NOMO-1 treated with DMSO at 0.1 percent for 48 hours (cell line): ENCODE measurements at regions not wholly inside any gene's neighbourhood (a gene's known extent, or its start where the extent isn't known, plus 50 kb on each side); places are given as distances from the start of the nearest gene placed in this dataset.
"Not testable (repeated sequence)": the region's sequence is repeated elsewhere in the genome, so short reads cannot be mapped to it uniquely, and the experiment has no call there.

ENCODE experiments used
- DNase-seq: peaks from one replicate; lab custom pipeline; 2025; ENCODE audit not compliant: unreplicated experiment; lab: John Stamatoyannopoulos, UW

DNA sequence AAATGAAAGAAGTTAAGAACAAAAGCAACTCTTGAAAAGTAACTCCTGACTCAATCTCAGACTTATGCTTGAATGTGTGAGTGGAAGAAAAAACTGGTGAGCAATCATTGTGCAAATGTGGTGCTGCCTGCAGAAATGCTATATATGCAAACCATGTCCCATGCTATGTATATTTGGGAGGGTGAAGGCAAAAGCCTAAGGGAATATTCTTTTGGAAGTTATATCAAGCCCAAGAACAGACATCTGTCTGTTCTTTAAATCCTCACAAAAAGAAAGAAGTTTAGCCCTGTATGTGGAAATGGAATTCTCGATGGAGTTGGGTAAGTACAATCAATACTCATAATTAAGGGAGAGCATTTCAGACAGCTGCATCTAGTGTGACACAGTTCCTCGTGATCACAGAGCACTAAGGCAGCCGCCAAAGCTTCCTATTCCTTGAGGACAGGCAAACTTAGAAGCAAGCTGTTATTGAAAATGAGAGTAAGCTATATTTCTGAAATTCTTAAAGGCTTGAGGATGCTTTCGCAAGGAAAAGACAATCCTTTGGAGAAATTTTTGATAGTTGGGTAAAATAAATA is 406.5 kb upstream of the CHORDC1 start:
- DNase-seq = no peak

DNA sequence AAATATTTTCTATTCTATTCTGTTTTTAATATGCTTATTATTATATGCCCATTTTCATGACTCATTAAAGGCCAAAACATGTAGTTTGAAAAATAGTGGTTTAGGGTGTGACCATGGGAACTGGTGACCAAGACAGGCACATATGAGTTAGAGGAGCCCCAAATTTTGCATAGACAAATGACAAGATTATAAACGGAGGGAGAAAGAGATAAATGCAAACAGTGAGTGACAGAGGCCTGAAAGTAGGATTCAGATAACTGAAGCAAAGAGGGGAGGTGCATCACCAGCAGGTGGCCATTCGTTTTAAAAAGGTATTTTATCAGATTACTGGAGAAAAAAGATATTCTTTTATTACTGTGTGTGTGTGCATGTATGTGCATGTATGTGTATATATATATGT is 391.5 kb upstream of the CHORDC1 start:
- DNase-seq = no peak

DNA sequence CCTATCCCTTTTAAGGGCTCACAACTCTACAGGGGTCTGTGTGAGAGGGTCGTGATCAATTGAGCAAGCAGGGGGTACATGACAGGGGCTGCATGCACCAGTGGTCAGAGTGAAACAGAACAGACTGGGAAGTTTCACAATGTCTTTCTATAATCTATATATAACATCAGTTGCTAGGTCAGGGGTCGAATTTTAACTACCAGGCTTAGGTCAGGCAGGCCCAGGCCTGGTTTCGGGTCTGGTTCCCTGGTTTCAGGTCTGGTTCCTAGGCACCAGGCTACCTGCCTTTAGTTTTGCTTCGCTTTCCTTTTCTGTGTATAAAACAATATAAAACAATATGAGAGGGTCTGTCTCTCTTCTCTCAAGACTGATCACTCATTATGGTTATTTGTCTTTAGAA is 390.2 kb upstream of the CHORDC1 start:
- DNase-seq = not testable (repeated sequence)

GRCh38 chr11:90606721-90607120 is 383.9 kb upstream of the CHORDC1 start:
- DNase-seq = no peak

DNA sequence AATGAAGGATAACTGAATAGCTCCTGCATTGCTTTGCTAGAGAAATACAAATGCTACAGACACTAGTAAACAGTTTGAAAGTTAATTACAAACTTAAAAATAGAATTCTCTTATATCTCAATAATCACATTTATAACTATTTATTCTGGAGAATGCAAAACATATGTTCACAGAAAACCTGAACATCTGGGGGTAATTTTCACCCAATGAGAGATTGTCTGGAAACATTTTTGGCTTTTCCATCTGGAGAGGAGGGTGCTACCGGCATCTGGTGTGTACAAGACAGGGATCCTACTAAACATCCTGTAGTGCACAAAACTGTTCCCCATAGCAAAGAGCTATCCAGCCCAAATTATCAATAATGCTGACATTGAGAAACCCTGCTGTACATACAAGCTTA is 378.4 kb upstream of the CHORDC1 start:
- DNase-seq = no peak

GRCh38 chr11:90594658-90595057 is 371.8 kb upstream of the CHORDC1 start:
- no peak for DNase-seq

DNA sequence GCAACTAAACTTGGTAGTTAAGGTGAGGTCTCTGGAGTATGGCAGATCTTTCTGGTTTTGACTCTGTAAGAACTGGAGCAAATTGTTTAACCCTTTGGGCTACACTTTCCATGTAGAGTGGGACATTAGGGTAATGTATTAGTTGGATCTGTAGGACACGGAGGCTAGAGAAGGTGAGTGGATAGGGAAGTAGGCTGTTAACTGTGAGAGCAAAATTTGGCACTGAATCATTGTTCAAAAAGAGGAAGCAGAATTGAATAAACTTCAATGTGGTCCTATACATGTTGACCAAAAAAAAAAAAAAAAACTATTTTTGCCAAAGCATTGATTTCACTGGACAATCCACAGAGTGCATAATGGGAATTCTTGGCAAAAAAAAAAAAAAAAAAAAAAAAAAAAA is 370.2 kb upstream of the CHORDC1 start:
- peak; percentile 1 for DNase-seq

DNA sequence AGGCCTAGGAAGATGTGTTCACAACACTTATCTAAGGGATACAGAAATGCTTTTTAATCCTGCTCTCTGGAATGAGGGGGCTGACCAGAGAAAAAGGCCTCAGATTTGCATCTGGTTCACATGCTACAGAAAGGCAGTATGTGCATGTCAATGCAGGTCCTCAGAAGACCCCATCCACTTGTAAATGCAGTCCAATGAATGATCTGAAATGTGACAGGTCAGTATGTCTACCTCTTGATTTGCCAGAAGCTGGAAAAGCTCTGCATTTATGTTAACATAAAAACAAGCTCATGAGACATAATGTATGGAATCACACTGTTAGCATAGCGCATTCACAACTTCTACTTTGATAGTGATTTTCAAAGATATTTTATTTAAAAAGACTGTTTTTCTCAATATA is 367.4 kb upstream of the CHORDC1 start:
- no peak for DNase-seq

DNA sequence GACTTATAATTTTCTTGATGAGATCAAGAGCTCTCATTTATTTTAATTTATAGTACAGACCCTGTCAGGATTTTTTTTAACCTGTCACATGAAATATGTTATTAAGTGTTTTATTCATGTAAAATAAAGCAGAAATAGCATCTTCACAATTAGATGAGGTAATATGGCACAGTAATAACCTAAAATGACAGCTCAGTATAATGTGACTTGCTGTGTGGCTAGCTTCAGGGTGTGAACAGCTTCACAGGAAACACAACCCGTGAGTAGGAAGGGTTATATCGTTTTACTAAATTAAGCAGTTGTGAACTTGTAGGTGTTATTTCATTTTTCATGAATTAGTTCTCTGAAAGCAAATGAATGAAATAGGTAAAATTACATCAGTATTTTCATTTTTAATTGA is 366.9 kb upstream of the CHORDC1 start:
- no peak for DNase-seq

GRCh38 chr11:90587896-90588295 is 365.0 kb upstream of the CHORDC1 start:
- no peak for DNase-seq

GRCh38 chr11:90585491-90585890 is 362.6 kb upstream of the CHORDC1 start:
- no peak for DNase-seq

DNA sequence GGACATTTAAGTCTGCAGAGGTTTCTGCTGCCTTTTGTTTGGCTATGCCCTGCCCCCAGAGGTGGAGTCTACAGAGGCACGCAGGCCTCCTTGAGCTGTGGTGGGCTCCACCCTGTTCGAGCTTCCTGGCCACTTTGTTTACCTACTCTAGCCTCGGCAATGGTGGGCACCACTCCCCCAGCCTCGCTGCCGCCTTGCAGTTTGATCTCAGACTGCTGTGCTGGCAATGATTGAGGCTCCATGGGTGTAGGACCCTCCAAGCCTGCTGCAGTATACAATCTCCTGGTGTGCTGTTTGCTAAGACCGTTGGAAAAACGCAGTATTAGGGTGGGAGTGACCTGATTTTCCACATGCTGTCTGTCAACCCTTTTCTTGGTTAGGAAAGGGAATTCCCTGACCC is 360.1 kb upstream of the CHORDC1 start:
- DNase-seq = not testable (repeated sequence)

DNA sequence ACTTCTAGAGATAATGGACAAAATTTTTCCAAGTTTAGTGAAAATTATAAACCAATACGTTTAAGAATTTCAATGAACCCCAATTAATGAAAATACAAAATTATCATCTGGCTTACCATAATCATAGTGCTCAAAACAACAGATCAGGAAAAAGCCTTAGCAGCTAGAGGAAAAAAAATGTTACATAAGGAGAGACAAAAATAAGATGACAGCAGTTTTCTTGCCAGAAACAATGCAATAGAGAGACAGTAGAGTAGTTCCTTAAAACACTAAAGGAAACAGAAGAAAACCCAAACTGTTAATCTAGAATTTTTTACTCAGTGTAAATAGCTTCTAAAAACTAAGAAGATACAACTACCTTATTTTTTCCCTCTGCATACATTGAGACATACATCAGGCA is 341.7 kb upstream of the CHORDC1 start:
- no peak for DNase-seq

DNA sequence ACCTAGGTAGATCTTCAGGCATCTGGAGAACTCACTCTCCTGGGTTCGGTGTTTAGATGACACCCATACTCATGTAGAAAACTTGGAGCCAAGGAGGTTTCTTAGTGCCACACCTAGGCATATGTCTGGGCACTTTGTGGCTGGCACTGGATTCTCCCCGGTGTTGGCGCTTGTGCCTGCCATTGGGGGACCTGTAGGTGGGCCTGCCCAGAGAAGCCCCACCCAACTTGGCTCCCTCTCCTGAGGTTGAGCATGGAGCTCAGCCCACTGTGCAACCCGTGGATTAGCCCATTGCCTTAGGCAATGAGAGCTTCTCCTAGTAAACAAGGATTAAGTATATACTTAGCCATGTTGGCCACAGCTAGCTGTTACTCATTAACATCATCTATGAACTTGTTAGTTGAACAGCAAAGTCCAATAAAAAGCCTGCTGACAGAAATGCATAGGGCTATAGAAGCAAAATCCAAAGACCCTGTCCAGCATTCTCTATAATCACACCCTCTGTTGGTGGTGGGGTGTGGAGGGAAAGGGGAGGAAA is 335.5 kb upstream of the CHORDC1 start:
- DNase-seq = no peak

DNA sequence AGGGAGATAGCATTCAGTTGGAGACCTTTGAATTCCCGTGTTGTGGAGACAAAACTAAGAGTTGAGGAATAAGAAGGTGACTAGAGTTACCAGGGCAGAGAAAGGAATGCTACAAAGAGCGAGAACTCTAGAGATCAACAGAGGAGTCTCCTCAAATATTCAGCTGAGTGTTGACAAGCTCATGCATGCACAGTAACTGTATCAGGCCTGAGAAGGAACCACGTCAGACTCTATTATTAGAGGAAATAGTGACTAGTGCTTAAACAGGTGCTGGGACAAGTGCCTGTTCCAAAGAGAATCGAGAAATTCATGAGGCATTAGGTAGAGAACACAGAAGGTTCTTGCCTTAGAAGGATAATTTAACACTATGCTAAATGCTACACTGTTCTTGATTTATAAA is 333.8 kb upstream of the CHORDC1 start:
- no peak for DNase-seq

DNA sequence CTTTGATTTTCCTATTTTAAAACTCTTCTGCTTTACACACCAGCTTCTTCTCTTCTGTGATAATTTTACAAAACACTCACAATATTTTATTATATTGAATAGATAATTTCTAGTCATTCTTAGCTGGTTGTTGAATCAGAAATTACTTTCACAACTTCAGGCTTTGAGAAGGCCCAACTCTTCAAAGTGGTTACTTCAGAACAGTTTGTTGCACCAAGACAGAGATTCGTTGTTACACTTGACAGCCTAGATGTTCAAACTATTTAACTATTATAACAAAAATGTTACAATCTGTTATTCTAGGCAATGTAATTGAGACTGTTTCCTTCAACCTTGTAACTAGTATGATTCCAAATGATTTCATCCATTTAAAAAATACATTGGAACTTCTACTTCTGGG is 333.2 kb upstream of the CHORDC1 start:
- DNase-seq = no peak

GRCh38 chr11:90555477-90555876 is 332.6 kb upstream of the CHORDC1 start:
- no peak for DNase-seq

DNA sequence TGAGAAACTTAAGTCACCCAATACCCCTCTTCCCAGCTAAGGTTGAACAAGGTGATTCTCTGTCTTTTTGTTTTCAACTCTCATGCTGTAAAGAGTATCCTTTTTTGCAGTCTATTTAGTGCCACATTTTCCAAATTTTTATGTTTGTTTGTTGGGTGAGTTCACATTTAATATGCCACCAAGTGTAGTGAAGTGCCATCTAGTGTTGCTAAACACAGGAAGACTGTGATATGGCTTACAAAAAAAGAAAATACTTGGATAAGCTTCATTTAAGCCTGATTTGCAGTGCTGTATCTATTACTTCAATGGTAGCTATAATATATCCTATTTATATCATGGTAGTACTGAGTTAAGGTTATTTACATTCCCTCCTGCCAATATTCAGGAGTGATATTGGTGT is 319.2 kb upstream of the CHORDC1 start:
- no peak for DNase-seq

- no peak for DNase-seq
Measured at GRCh38 chr11:90536301-90536700, 313.5 kb upstream of the CHORDC1 start.

DNA sequence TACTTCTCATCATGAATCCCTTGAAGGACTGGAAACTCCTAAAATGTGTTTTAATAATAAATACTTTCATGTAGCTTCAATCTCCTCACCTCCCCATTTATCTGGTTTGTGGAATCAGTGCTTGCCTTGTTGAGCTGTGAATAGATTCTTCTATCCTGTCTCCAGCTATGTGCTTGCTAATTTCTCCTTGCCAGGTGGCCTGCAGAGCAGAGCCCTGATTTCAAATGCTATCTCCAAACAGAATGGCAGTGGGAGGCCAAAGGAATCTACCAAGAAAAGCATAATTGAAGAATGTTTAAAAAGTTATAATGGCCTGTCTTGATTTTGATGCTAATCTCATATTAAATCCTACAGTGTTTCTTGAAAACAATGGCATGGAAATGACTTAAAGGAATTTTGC is 309.3 kb upstream of the CHORDC1 start:
- no peak for DNase-seq

DNA sequence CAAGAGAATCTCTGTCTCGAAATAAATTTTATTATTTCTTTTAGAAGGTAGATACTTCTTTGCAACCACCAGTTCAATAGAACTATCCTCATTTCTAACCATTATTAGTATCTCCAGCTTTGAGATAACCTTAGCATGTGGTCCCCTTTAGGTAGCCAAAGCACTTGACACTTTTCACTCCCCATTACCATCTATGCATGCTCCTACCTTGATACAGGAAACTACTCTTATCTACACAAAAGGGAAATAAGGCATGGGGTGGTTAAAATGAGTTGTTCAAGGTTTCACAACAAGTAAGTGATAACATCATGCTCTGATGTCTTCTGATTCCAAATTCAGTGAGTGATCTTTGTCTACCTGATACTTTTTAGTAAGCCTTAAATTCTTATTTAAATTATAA is 308.2 kb upstream of the CHORDC1 start:
- no peak for DNase-seq

GRCh38 chr11:90525962-90526361 is 303.1 kb upstream of the CHORDC1 start:
- no peak for DNase-seq

DNA sequence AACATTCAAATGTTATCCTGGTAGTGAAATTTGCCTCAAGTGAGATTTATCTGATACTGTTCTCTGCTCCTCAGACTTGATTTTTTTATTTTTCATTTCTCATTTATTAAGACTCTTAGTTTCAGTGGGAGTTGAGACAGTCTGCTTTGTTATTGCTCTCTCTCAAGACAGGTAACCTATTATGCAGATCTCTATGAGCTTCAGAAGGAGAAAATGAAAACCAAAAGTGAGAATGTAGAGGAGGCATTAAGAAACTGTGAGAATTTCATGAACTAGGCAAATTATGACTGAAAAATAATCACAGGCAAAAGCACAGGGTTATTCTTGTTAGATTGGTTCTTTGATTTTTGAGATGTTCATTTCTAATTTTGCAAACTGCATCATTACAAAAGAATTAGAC is 290.0 kb upstream of the CHORDC1 start:
- no peak for DNase-seq

GRCh38 chr11:90510839-90511238 is 288.0 kb upstream of the CHORDC1 start:
- DNase-seq = no peak
